Heart left ventricle (tissue), 16 donors: ENCODE measurements at regions not wholly inside any gene's neighbourhood (a gene's known extent, or its start where the extent isn't known, plus 50 kb on each side); places are given as distances from the start of the nearest gene placed in this dataset.

ENCODE experiments used
- ATAC-seq, 4 donors: fragments of 200-7000 bp; cut with Tn5 transposase; one replicate each; pipeline ENCODE4 v1.9.1; 2020 to 2022; ENCODE audit warnings: moderate library complexity in 4 of 4, mild to moderate bottlenecking in 3 of 4, moderate number of reproducible peaks in 1 of 4
- DNase-seq, 5 donors: peaks; one replicate each; pipeline ENCODE4 v3.0.0-alpha.2; 2020
- H3K27ac ChIP-seq, 12 donors: fragments of 200-600 bp; sonication (generic) in 4 of 12; one replicate each; pipeline versions ENCODE4 v1.5.0 to v1.8.0; 2016 to 2022; ENCODE audit warnings: mild to moderate bottlenecking in 2 of 12
- H3K27me3 ChIP-seq, 9 donors: fragments of 200-600 bp; sonication (generic) in 2 of 9; one replicate each; pipeline versions ENCODE4 v1.5.1 to v1.8.0; 2016 to 2022; ENCODE audit warnings: mild to moderate bottlenecking in 3 of 9
- H3K36me3 ChIP-seq, 9 donors: fragments of 200-600 bp; sonication (generic) in 2 of 9; one replicate each; pipeline versions ENCODE4 v1.5.0 to v1.8.0; 2018 to 2022; ENCODE audit warnings: mild to moderate bottlenecking in 2 of 9
- H3K4me1 ChIP-seq, 12 donors: fragments of 200-600 bp; sonication (generic) in 4 of 12; one replicate each; pipeline versions ENCODE4 v1.5.0 to v1.8.0; 2016 to 2022; ENCODE audit warnings: mild to moderate bottlenecking in 3 of 12
- H3K4me3 ChIP-seq, 12 donors: fragments of 200-600 bp; sonication (generic) in 4 of 12; one replicate each; pipeline versions ENCODE4 v1.5.0 to v1.8.0; 2017 to 2022; ENCODE audit warnings: mild to moderate bottlenecking in 9 of 12, moderate library complexity in 4 of 12
- H3K9me3 ChIP-seq, 12 donors: fragments of 200-600 bp; sonication (generic) in 4 of 12; one replicate each; pipeline versions ENCODE4 v1.5.0 to v1.8.0; 2016 to 2022; ENCODE audit warnings: mild to moderate bottlenecking in 1 of 12
- POLR2A ChIP-seq, 2 donors: fragments of 450-650 bp; IDR thresholded peaks; one replicate each; pipeline ENCODE4 v1.6.1; 2017; ENCODE audit warnings: antibody characterized with exemption in 2 of 2, mild to moderate bottlenecking in 2 of 2, moderate library complexity in 2 of 2
- WGBS, 4 donors: extraction: QIAGEN DNeasy Blood & Tissue Kit in 2 of 4; methylation state at CpG; one replicate each; pipeline versions ENCODE4 v1.1.5 to v1.1.7; 2013 to 2018; 5-methylcytosine and 5-hydroxymethylcytosine counted together
- intact Hi-C, 10 donors: fragments of 100-400 bp; cut with DNase I; formaldehyde crosslinking; loops; one replicate each; pipeline versions ENCODE4 v1.11.1 to v1.14.2; 2022
- TF ChIP-seq, protein P1 (sequence below), 12 donors: fragments of 200-600 bp; sonication (generic) in 4 of 12; IDR thresholded peaks; one replicate each; pipeline versions ENCODE4 v1.5.0 to v1.8.0; 2018 to 2022; ENCODE audit warnings: antibody characterized with exemption in 12 of 12, mild to moderate bottlenecking in 5 of 12
- donor health status: ischemic (EF 13 %, LVEDD 7.1; RV severe dilation, severe dysfunction).
- donor health status: healthy with polysubstance abuse.
- donor health status: DM: no; HTN: yes; CAD: no.
- donor health status: DM: no; HTN: no; CAD: no.
- donor health status: ischemic (EF 25% LVEDD 6.9; RV normal size, moderate dysfunction).
- donor health status: ischemic (EF 25% LVEDD 5.7; RV mildly dilated, moderate dysfunction).
- donor health status: healthy.
- donor health status: DM: yes; HTN: yes; CAD: no.
- donor health status: ischemic (EF 35%, LVEDD 5.7; RV mildly dilated, moderate dysfunction).
- donor health status: nonischemic (EF 11% LVEDD 7.7; RV severe dilation, severe dysfunction).
- donor health status: DM: yes; HTN: yes; CAD: no.
- donor health status: PGD.
- donor health status: ischemic (EF 29% LVEDD 5.4; RV normal size, mild dysfunction).
- donor health status: nonischemic (EF 23%, LVEDD 6.1; RV moderate dilation, normal function).

DNA sequence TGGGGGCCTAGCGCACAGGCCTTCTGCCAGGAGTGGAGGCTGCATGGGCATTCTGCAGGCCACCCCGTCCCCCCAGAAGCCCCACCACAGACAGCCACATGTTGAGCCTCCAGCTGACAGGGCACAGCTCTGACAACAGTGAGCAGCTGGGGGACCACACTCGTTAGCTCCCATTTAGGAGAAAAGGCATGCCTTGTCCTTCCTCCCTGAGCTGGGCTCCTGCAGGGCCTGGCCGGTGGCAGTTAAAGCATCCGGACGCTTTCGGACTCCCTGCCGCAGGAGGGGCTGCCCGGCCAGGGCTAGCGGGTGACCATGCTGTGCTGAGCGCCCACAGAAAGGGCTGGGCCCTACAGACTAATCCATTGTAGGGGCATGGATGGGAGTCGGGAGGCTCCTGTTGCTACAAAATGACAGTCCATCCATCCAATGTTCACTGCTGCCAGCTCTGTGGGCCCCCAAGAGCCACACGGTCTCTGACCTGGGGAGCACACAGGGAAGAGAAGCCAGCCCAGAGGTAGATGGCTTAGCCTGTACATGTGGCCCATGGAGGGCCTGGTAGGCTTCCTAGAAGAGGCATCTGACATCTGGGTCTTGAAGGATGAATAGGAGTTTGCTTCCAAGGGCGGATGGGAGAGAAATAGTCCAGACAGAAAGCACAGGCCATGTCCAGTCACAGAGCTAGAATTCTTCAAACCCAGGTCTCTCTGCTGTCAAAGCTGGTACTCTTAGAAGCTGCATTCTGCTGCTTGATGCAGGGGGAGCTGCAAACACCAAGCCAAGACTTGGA is 116.5 kb upstream of the VSTM2B start:
- Histone ChIP-seq H3K27me3 (peaks cover 0 to 25% (median 0%) of the 10 kb centered on the region in 9 donors), H3K36me3 (no peaks in the 10 kb centered on the region), H3K4me1 (peaks cover 0 to 15% (median 0%) of the 10 kb centered on the region in 12 donors), H3K9me3 (no peaks in the 10 kb centered on the region), H3K4me3 (no peak overlapping the region), H3K27ac (no peak overlapping the region)
- ATAC-seq: no peak
- DNase-seq: no peak
- intact Hi-C loops: no loop called here
- 82 to 87% (median 84%) methylated on average over 10 to 14 of the region's 14 CpGs for whole genome bisulfite sequencing, 4 donors
- TF ChIP-seq POLR2A (IDR thresholded peaks at IDR 0.05): no peak
- TF ChIP-seq, protein P1, sequence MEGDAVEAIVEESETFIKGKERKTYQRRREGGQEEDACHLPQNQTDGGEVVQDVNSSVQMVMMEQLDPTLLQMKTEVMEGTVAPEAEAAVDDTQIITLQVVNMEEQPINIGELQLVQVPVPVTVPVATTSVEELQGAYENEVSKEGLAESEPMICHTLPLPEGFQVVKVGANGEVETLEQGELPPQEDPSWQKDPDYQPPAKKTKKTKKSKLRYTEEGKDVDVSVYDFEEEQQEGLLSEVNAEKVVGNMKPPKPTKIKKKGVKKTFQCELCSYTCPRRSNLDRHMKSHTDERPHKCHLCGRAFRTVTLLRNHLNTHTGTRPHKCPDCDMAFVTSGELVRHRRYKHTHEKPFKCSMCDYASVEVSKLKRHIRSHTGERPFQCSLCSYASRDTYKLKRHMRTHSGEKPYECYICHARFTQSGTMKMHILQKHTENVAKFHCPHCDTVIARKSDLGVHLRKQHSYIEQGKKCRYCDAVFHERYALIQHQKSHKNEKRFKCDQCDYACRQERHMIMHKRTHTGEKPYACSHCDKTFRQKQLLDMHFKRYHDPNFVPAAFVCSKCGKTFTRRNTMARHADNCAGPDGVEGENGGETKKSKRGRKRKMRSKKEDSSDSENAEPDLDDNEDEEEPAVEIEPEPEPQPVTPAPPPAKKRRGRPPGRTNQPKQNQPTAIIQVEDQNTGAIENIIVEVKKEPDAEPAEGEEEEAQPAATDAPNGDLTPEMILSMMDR (IDR thresholded peaks at IDR 0.05): no peak

DNA sequence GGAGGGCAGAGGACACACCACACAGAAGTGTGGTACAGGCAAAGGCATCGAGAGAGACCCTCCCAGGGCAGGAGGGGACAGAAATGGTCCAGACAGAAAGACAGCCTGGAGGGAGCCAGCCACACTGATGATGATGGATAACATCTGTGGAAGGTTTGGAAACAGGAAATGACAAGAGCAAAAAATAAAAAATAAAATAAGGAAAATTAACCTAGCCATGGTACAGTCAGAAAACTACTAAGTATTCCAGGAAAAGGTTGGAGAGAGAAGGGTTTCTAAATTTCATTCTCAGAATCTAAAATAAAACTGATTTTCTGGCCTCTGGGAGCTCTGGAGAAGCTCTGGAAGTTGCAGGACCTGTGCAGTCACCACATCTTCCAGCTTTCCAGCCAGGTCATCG is 115.2 kb upstream of the VSTM2B start:
- WGBS, 4 donors: 60 to 82% (median 62%) methylated on average over 2 of the region's 2 CpGs

DNA sequence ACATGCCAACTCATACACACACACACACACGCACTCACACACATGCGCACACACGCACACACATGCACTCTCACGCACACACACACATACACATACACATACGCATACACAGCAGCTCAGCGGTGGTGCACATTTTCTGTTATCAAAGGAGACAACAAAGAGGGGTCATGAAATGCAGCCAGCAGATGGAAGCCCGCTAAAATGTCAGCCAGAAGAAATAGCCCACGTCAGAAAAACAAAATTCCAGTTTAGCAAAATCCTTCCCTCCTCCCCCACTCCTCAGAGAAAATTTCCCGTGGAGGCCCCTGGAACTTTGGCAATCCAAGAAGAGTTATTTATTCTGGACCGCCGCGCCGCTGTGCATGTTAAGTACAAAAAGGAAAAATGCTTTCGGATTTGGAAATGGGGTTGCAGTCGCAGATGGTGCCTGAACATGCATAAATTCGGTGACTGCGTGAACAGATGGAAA is 114.6 kb upstream of the VSTM2B start:
- H3K9me3 ChIP-seq: no peaks in the 10 kb centered on the region
- intact Hi-C loops: no loop called here
- H3K36me3 ChIP-seq: no peaks in the 10 kb centered on the region
- peak overlapping the region in 1 of 12 donors; percentile 13 for H3K27ac ChIP-seq
- WGBS, 4 donors: 64 to 79% (median 64%) methylated on average over 17 of the region's 17 CpGs
- H3K27me3 ChIP-seq: peaks cover 0 to 21% (median 0%) of the 10 kb centered on the region in 9 donors
- peak overlapping the region in 1 of 12 donors; percentile 16 for H3K4me3 ChIP-seq
- ATAC-seq (no peak), DNase-seq (no peak)
- TF ChIP-seq, protein P1 (IDR thresholded peaks at IDR 0.05): no peak
- no peak for TF ChIP-seq POLR2A (IDR thresholded peaks at IDR 0.05)
- H3K4me1 ChIP-seq: peaks cover 0 to 11% (median 0%) of the 10 kb centered on the region in 12 donors

More for the DNA sequence above, 115.2 kb upstream of the VSTM2B start:
- intact Hi-C loops: no loop called here
- peaks cover 0 to 21% (median 0%) of the 10 kb centered on the region in 9 donors for H3K27me3 ChIP-seq
- TF ChIP-seq POLR2A (IDR thresholded peaks at IDR 0.05): no peak
- TF ChIP-seq, protein P1 (IDR thresholded peaks at IDR 0.05): no peak
- H3K27ac ChIP-seq: peak overlapping the region in 1 of 12 donors; percentile 13
- no peak overlapping the region for H3K4me3 ChIP-seq
- peaks cover 0 to 11% (median 0%) of the 10 kb centered on the region in 12 donors for H3K4me1 ChIP-seq
- DNase-seq (no peak), ATAC-seq (peak in 1 of 4 donors; percentile 9)
- no peaks in the 10 kb centered on the region for H3K9me3 ChIP-seq
- H3K36me3 ChIP-seq: no peaks in the 10 kb centered on the region

DNA sequence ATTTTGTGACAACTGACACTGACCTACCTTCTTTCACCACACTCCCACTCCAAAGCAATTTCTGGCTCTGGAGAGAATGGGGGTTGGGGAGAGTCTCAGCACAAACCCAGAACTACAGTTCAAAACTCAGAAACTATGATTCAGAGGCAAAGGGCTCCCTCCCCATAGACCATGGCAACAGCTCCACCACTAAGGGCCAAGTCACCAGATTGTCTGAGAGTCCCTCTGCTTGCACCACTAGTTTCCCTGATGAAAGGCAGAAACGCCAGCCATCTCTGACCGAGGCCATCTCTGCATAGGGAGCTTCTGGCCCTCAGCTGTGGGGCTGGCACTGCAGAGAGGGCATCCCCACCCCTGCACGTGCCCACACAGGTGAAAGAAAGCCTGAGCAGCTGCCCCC is 112.4 kb upstream of the VSTM2B start:
- intact Hi-C loops: no loop called here
- DNase-seq (no peak), ATAC-seq (no peak)
- H3K27ac ChIP-seq: no peak overlapping the region
- TF ChIP-seq, protein P1 (IDR thresholded peaks at IDR 0.05): no peak
- no peak for TF ChIP-seq POLR2A (IDR thresholded peaks at IDR 0.05)
- H3K27me3 ChIP-seq: peaks cover 0 to 17% (median 0%) of the 10 kb centered on the region in 9 donors
- no peaks in the 10 kb centered on the region for H3K36me3 ChIP-seq
- peaks cover 0 to 11% (median 0%) of the 10 kb centered on the region in 12 donors for H3K4me1 ChIP-seq
- no peaks in the 10 kb centered on the region for H3K9me3 ChIP-seq
- WGBS, 4 donors: 47 to 70% (median 55%) methylated on average over 3 of the region's 3 CpGs
- no peak overlapping the region for H3K4me3 ChIP-seq
